NOMO-1 treated with dmso at 0.1 percent for 144 hours (cell line): ENCODE measurements at regions not wholly inside any gene's neighbourhood (a gene's known extent, or its start where the extent isn't known, plus 50 kb on each side); places are given as distances from the start of the nearest gene placed in this dataset.

Experiments used
- DNase-seq: peaks from one replicate; lab custom pipeline; 2025; ENCODE audit not compliant: unreplicated experiment; lab: John Stamatoyannopoulos, UW

- no peak for DNase-seq
Observed at GRCh38 chr16:35480361-35480760, 2020.9 kb downstream of the TP53TG3F start.

- DNase-seq = no peak
Observed at GRCh38 chr16:35480988-35481387, 2021.6 kb downstream of the TP53TG3F start.

- no peak for DNase-seq
Observed at GRCh38 chr16:35485915-35486314, 2026.5 kb downstream of the TP53TG3F start.

GRCh38 chr16:35492225-35492624 is 2032.8 kb downstream of the TP53TG3F start:
- DNase-seq = no peak

- no peak for DNase-seq
Observed at GRCh38 chr16:35497399-35497798, 2038.0 kb downstream of the TP53TG3F start.

- DNase-seq = no peak
Observed at GRCh38 chr16:35506018-35506897, 2046.8 kb downstream of the TP53TG3F start.

GRCh38 chr16:35506898-35507194 is 2047.4 kb downstream of the TP53TG3F start:
- no peak for DNase-seq

- no peak for DNase-seq
Observed at GRCh38 chr16:35510701-35511100, 2051.3 kb downstream of the TP53TG3F start.

- DNase-seq = no peak
Observed at GRCh38 chr16:35516551-35516950, 2057.1 kb downstream of the TP53TG3F start.

- no peak for DNase-seq
Observed at GRCh38 chr16:35516971-35517370, 2057.6 kb downstream of the TP53TG3F start.

- no peak for DNase-seq
Observed at GRCh38 chr16:35523991-35524390, 2064.6 kb downstream of the TP53TG3F start.

GRCh38 chr16:35525979-35526590 is 2066.7 kb downstream of the TP53TG3F start:
- DNase-seq = no peak

GRCh38 chr16:35532576-35532975 is 2073.2 kb downstream of the TP53TG3F start:
- DNase-seq = no peak

- DNase-seq = no peak
Observed at GRCh38 chr16:35533683-35534082, 2074.3 kb downstream of the TP53TG3F start.

- DNase-seq = no peak
Observed at GRCh38 chr16:35543486-35543885, 2084.1 kb downstream of the TP53TG3F start.

- DNase-seq = no peak
Observed at GRCh38 chr16:35552763-35553162, 2093.4 kb downstream of the TP53TG3F start.

GRCh38 chr16:35557731-35558130 is 2098.3 kb downstream of the TP53TG3F start:
- DNase-seq = no peak

- no peak for DNase-seq
Observed at GRCh38 chr16:35559911-35560636, 2100.7 kb downstream of the TP53TG3F start.

GRCh38 chr16:35560637-35560984 is 2101.2 kb downstream of the TP53TG3F start:
- DNase-seq = no peak

GRCh38 chr16:35561346-35561745 is 2101.9 kb downstream of the TP53TG3F start:
- no peak for DNase-seq

GRCh38 chr16:35562471-35562870 is 2103.1 kb downstream of the TP53TG3F start:
- no peak for DNase-seq

GRCh38 chr16:35562919-35563318 is 2103.5 kb downstream of the TP53TG3F start:
- DNase-seq = no peak
